Tongue (tissue), 1 donor: ENCODE measurements at regions not wholly inside any gene's neighbourhood (a gene's known extent, or its start where the extent isn't known, plus 50 kb on each side); places are given as distances from the start of the nearest gene placed in this dataset.

ENCODE experiments used
- DNase-seq: peaks from one replicate; pipeline ENCODE4 v3.0.0-alpha.2; 2015

- DNase-seq = no peak
Observed at GRCh38 chr2:18423636-18424035, 136.8 kb downstream of the RDH14 start.

- no peak for DNase-seq
Observed at GRCh38 chr2:18422432-18423165, 137.9 kb downstream of the RDH14 start.

GRCh38 chr2:18413676-18414396 is 146.6 kb downstream of the RDH14 start:
- DNase-seq = peak; percentile 40

GRCh38 chr2:18412980-18413675 is 147.3 kb downstream of the RDH14 start:
- no peak for DNase-seq

- DNase-seq = no peak
Observed at GRCh38 chr2:18411626-18412025, 148.8 kb downstream of the RDH14 start.

- no peak for DNase-seq
Observed at GRCh38 chr2:18410543-18410942, 149.9 kb downstream of the RDH14 start.

GRCh38 chr2:18408638-18409037 is 151.8 kb downstream of the RDH14 start:
- DNase-seq = peak; percentile 21

GRCh38 chr2:18406219-18406618 is 154.2 kb downstream of the RDH14 start:
- peak; percentile 12 for DNase-seq

GRCh38 chr2:18404708-18405107 is 155.7 kb downstream of the RDH14 start:
- DNase-seq = no peak

GRCh38 chr2:18403921-18404522 is 156.4 kb downstream of the RDH14 start:
- DNase-seq = peak; percentile 30

- peak; percentile 52 for DNase-seq
Observed at GRCh38 chr2:18402831-18403230, 157.6 kb downstream of the RDH14 start.

- peak; percentile 10 for DNase-seq
Observed at GRCh38 chr2:18401471-18401870, 159.0 kb downstream of the RDH14 start.

GRCh38 chr2:18399601-18400000 is 160.9 kb downstream of the RDH14 start:
- DNase-seq = no peak

GRCh38 chr2:18398833-18399232 is 161.6 kb downstream of the RDH14 start:
- peak; percentile 66 for DNase-seq

GRCh38 chr2:18396329-18397010 is 164.0 kb downstream of the RDH14 start:
- DNase-seq = peak; percentile 57

GRCh38 chr2:18395555-18395954 is 164.9 kb downstream of the RDH14 start:
- DNase-seq = no peak

- DNase-seq = peak; percentile 91
Observed at GRCh38 chr2:18387441-18388206, 172.8 kb downstream of the RDH14 start.

- no peak for DNase-seq
Observed at GRCh38 chr2:18384242-18384641, 176.2 kb downstream of the RDH14 start.

GRCh38 chr2:18381386-18381785 is 179.1 kb downstream of the RDH14 start:
- no peak for DNase-seq

GRCh38 chr2:18380321-18380720 is 180.1 kb downstream of the RDH14 start:
- DNase-seq = no peak

- no peak for DNase-seq
Observed at GRCh38 chr2:18379870-18380269, 180.6 kb downstream of the RDH14 start.
